ENCODE measurements at regions not wholly inside any gene's neighbourhood (a gene's known extent, or its start where the extent isn't known, plus 50 kb on each side); places are given as distances from the start of the nearest gene placed in this dataset.
"Not testable (repeated sequence)": the region's sequence is repeated elsewhere in the genome, so short reads cannot be mapped to it uniquely, and the experiment has no call there.

DNA sequence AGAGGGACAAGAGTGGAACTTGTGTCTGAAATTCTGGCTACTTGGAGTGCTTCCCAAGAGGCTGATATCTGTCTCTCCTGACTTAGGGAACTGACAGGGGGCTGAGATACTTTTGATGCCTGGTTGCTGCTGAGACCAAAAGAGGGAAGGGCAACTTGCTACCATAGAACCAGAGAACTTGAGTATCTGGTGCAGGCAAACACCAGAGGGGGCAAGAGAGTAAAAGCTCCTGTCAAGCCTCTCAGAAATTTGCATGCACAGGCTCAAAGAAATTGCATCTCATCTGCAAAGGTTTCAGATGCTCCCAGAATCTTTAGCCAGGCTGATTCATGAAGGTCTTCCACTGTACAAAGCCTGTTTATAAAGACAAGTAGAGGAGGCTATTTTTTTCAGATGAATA, 391.3 kb upstream of the FOXG1 start:
- Histone ChIP-seq H3K27me3 (ENCODE audit: control insufficient read depth, insufficient read depth, low read length) (no peaks in the 10 kb centered on the region), H3K4me3 (ENCODE audit: low read depth, low read length) (no peak overlapping the region), H3K9me3 (ENCODE audit: control insufficient read depth, insufficient read depth, low read length) (no peaks in the 10 kb centered on the region), H3K27ac (ENCODE audit: low read depth, low read length) (no peak overlapping the region)
- TF ChIP-seq, protein P1, sequence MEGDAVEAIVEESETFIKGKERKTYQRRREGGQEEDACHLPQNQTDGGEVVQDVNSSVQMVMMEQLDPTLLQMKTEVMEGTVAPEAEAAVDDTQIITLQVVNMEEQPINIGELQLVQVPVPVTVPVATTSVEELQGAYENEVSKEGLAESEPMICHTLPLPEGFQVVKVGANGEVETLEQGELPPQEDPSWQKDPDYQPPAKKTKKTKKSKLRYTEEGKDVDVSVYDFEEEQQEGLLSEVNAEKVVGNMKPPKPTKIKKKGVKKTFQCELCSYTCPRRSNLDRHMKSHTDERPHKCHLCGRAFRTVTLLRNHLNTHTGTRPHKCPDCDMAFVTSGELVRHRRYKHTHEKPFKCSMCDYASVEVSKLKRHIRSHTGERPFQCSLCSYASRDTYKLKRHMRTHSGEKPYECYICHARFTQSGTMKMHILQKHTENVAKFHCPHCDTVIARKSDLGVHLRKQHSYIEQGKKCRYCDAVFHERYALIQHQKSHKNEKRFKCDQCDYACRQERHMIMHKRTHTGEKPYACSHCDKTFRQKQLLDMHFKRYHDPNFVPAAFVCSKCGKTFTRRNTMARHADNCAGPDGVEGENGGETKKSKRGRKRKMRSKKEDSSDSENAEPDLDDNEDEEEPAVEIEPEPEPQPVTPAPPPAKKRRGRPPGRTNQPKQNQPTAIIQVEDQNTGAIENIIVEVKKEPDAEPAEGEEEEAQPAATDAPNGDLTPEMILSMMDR (IDR thresholded peaks at IDR 0.05; ENCODE audit: low read depth, low read length), result no peak
- ChIA-PET POLR2A (no interaction called here), CTCF (no interaction called here)
- no peak for DNase-seq (ENCODE audit: low read depth, low spot score)

DNA sequence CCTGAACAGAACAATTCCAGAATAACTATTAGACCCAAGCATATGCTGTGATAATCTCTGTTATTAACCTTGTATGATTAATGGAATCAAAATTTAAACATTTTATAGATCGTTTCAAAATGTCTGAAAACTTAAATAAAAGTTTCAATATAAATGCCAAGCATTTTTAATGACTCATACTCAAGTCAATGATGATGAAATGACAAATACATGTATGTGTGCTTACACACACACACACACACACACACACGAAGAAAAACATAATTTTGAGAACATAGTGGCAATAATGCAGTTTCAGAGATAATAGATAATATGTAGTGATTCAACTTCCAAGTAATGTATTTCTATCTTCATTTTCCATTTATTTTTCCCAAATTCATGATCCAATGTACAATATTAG, 384.9 kb upstream of the FOXG1 start:
- Histone ChIP-seq H3K4me3 (ENCODE audit: low read depth, low read length) (no peak overlapping the region), H3K27me3 (ENCODE audit: control insufficient read depth, insufficient read depth, low read length) (no peaks in the 10 kb centered on the region), H3K9me3 (ENCODE audit: control insufficient read depth, insufficient read depth, low read length) (no peaks in the 10 kb centered on the region), H3K27ac (ENCODE audit: low read depth, low read length) (no peak overlapping the region)
- DNase-seq (ENCODE audit: low read depth, low spot score), result no peak
- TF ChIP-seq, protein P1 (IDR thresholded peaks at IDR 0.05; ENCODE audit: low read depth, low read length), result no peak
- CTCF ChIA-PET, result no interaction called here
- POLR2A ChIA-PET, result no interaction called here

DNA sequence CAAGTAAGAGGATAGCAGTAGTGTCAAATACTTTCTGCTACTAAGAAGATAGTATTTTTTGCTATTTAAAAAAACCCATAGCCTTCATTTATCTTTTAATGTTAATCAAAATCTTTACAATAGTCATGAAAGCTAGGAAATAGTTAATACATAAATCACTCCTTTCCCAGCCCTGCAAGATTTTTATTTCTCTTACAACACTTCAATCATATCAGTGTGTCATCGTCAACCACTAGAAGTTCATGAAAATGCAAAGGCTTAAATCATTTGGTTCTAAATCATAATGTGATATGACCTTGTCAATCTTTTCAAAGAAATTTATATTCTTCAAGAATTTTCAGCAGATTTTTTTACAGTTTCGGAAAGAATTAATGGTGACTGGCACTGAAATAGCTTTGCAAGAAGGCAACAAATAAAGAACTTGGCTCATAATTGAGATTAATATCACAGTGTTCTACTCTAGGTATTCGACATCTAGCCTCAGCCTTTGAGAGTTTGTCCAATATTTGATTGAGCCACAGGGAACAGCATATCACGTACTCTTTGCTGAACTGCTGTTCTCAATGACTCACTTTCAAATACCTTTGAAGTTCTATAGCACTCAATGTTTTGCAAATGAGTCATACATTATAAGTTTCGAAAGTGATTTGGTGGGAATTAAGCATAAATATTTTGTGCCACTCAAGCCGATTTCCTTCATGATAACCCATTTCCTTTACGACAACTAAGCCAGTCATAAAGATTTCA, 384.0 kb upstream of the FOXG1 start:
- no peak overlapping the region for H3K27ac ChIP-seq (ENCODE audit: low read depth, low read length)
- no peak for DNase-seq (ENCODE audit: low read depth, low spot score)
- POLR2A ChIA-PET, result no interaction called here
- CTCF ChIA-PET, result no interaction called here
- no peaks in the 10 kb centered on the region for H3K9me3 ChIP-seq (ENCODE audit: control insufficient read depth, insufficient read depth, low read length)
- H3K27me3 ChIP-seq (ENCODE audit: control insufficient read depth, insufficient read depth, low read length), result no peaks in the 10 kb centered on the region
- H3K4me3 ChIP-seq (ENCODE audit: low read depth, low read length), result no peak overlapping the region
- TF ChIP-seq, protein P1 (IDR thresholded peaks at IDR 0.05; ENCODE audit: low read depth, low read length), result no peak

DNA sequence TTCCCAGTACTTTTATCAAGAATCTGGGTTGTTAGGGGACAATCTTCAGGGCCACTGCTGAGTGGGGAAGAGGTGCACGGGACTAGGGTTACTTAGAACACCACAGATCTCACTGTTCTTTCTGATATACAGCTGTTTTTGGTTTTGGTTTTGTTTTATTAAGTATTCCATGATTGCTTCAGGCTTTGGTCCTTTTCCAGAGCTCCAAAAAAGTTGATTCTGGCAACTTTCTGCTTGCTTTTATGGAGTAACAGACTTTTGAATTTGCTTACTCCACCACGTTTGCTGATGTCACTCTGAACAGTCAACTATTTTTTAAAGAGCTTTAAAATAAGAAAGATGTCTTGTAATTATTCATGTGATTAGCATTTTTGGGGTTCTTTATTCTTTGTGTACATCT, 368.1 kb upstream of the FOXG1 start:
- no peaks in the 10 kb centered on the region for H3K9me3 ChIP-seq (ENCODE audit: control insufficient read depth, insufficient read depth, low read length)
- TF ChIP-seq, protein P1 (IDR thresholded peaks at IDR 0.05; ENCODE audit: low read depth, low read length), result no peak
- no peak overlapping the region for H3K27ac ChIP-seq (ENCODE audit: low read depth, low read length)
- POLR2A ChIA-PET, result no interaction called here
- no peak for DNase-seq (ENCODE audit: low read depth, low spot score)
- CTCF ChIA-PET, result no interaction called here
- H3K4me3 ChIP-seq (ENCODE audit: low read depth, low read length), result no peak overlapping the region
- no peaks in the 10 kb centered on the region for H3K27me3 ChIP-seq (ENCODE audit: control insufficient read depth, insufficient read depth, low read length)

DNA sequence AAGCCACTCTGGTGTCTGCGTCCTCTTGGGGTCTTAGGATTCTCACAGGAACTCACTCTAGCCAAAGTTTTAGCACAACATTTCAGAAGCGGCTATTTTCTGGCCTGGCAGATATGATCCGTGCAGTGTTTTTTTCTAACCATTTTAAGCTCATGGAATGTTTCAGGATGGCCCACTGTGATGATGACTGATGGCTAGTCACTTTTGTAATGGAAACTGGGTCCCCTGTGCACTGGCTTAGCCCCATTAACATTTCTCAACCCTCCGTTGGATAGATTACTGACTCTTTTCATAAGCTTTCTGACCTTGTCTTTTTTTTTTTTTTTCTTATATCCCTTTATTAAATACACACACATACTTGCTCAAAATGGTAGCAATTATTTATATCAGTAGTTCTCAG, 364.9 kb upstream of the FOXG1 start:
- DNase-seq (ENCODE audit: low read depth, low spot score); CTCF ChIA-PET; H3K4me3 ChIP-seq (ENCODE audit: low read depth, low read length); H3K27me3 ChIP-seq (ENCODE audit: control insufficient read depth, insufficient read depth, low read length); H3K27ac ChIP-seq (ENCODE audit: low read depth, low read length); H3K9me3 ChIP-seq (ENCODE audit: control insufficient read depth, insufficient read depth, low read length); POLR2A ChIA-PET: not testable (repeated sequence)
